H9 (cell line): ENCODE measurements at regions not wholly inside any gene's neighbourhood (a gene's known extent, or its start where the extent isn't known, plus 50 kb on each side); places are given as distances from the start of the nearest gene placed in this dataset.

Experiments used
- DNase-seq: peaks from one replicate; pipeline ENCODE4 v3.0.0-alpha.2; 2017
- H2AFZ ChIP-seq: one replicate; pipeline ENCODE4 v1.6.1; 2013; ENCODE audit warnings: mild to moderate bottlenecking, low read length, control low read depth, moderate library complexity
- H2AK5ac ChIP-seq: 2 replicates; pipeline ENCODE4 v1.6.1; 2013; ENCODE audit warnings: low read length, control low read depth, mixed read lengths; ENCODE audit not compliant: insufficient read length
- H2BK120ac ChIP-seq: one replicate; pipeline ENCODE4 v1.6.1; 2013; ENCODE audit warnings: low read depth, mild to moderate bottlenecking, low read length, control low read depth, inconsistent platforms; ENCODE audit not compliant: poor library complexity, severe bottlenecking
- H2BK12ac ChIP-seq: 2 replicates; pipeline ENCODE4 v1.6.1; 2013; ENCODE audit warnings: low read length, control low read depth, mixed read lengths, low read depth; ENCODE audit not compliant: insufficient read length
- H2BK15ac ChIP-seq: 2 replicates; pipeline ENCODE4 v1.6.1; 2013; ENCODE audit warnings: low read depth, low read length, control low read depth
- H2BK20ac ChIP-seq: one replicate; pipeline ENCODE4 v1.6.1; 2013; ENCODE audit warnings: low read depth, mild to moderate bottlenecking, low read length, control low read depth, inconsistent platforms; ENCODE audit not compliant: poor library complexity, severe bottlenecking
- H2BK5ac ChIP-seq: 2 replicates; pipeline ENCODE4 v1.6.1; 2013; ENCODE audit warnings: low read length, control low read depth, mixed read lengths; ENCODE audit not compliant: insufficient read length
- H3K14ac ChIP-seq: 2 replicates; pipeline ENCODE4 v1.6.1; 2013; ENCODE audit warnings: low read length, control low read depth; ENCODE audit not compliant: insufficient read depth
- H3K18ac ChIP-seq: 2 replicates; pipeline ENCODE4 v1.6.1; 2013; ENCODE audit warnings: low read depth, mild to moderate bottlenecking, mixed read lengths, low read length, control low read depth; ENCODE audit not compliant: insufficient read length
- H3K23ac ChIP-seq: 2 replicates; pipeline ENCODE4 v1.6.1; 2013; ENCODE audit warnings: low read length, control low read depth, mixed read lengths, low read depth; ENCODE audit not compliant: insufficient read length
- H3K23me2 ChIP-seq: 2 replicates; pipeline ENCODE4 v1.6.1; 2013; ENCODE audit warnings: low read depth, mild to moderate bottlenecking, mixed read lengths, low read length, control low read depth; ENCODE audit not compliant: insufficient read length, poor library complexity, severe bottlenecking
- H3K27ac ChIP-seq: 2 replicates; pipeline ENCODE4 v1.5.1; 2013; ENCODE audit warnings: low read length, control low read depth, mixed read lengths, low read depth; ENCODE audit not compliant: insufficient read length
- H3K27me3 ChIP-seq: 2 replicates; pipeline ENCODE4 v1.6.1; 2013; ENCODE audit warnings: low read length, control low read depth, inconsistent platforms; ENCODE audit not compliant: insufficient read depth
- H3K4ac ChIP-seq: 2 replicates; pipeline ENCODE4 v1.6.1; 2013; ENCODE audit warnings: low read depth, mild to moderate bottlenecking, control low read depth, inconsistent platforms, low read length, moderate library complexity
- H3K4me1 ChIP-seq: 2 replicates; pipeline ENCODE4 v1.6.1; 2013; ENCODE audit warnings: low read length, control low read depth, inconsistent platforms; ENCODE audit not compliant: insufficient read depth
- H3K4me2 ChIP-seq: 2 replicates; pipeline ENCODE4 v1.6.1; 2013; ENCODE audit warnings: low read length, control low read depth, mixed read lengths; ENCODE audit not compliant: insufficient read length, insufficient read depth
- H3K56ac ChIP-seq: 2 replicates; pipeline ENCODE4 v1.6.1; 2013; ENCODE audit warnings: low read depth, mild to moderate bottlenecking, mixed read lengths, low read length, control low read depth; ENCODE audit not compliant: insufficient read length
- H3K79me1 ChIP-seq: 2 replicates; pipeline ENCODE4 v1.6.1; 2013; ENCODE audit warnings: low read depth, mild to moderate bottlenecking, moderate library complexity, low read length, control low read depth, inconsistent platforms; ENCODE audit not compliant: insufficient read depth, poor library complexity, severe bottlenecking
- H3K79me2 ChIP-seq: 2 replicates; pipeline ENCODE4 v1.6.1; 2013; ENCODE audit warnings: low read length, control low read depth, inconsistent platforms; ENCODE audit not compliant: insufficient read depth
- H3K9ac ChIP-seq: 2 replicates; pipeline ENCODE4 v1.6.1; 2013; ENCODE audit warnings: low read length, control low read depth, mixed read lengths; ENCODE audit not compliant: insufficient read length; ENCODE audit errors: extremely low read depth
- H3K9me3 ChIP-seq: one replicate; pipeline ENCODE4 v1.6.1; 2013; ENCODE audit warnings: low read depth, low read length, inconsistent platforms; ENCODE audit not compliant: control insufficient read depth
- H3T11ph ChIP-seq: one replicate; pipeline ENCODE4 v1.6.1; 2013; ENCODE audit warnings: mild to moderate bottlenecking, low read length, control low read depth, inconsistent platforms
- H4K20me1 ChIP-seq: one replicate; pipeline ENCODE4 v1.6.1; 2013; ENCODE audit not compliant: control insufficient read depth, insufficient read length, insufficient read depth
- H4K5ac ChIP-seq: 2 replicates; pipeline ENCODE4 v1.6.1; 2013; ENCODE audit warnings: low read depth, mild to moderate bottlenecking, mixed read lengths, low read length, control low read depth; ENCODE audit not compliant: insufficient read length
- H4K8ac ChIP-seq: replicated peaks from 2 replicates; pipeline ENCODE4 v1.6.1; 2013; ENCODE audit warnings: low read length, control low read depth, mixed read lengths, low read depth; ENCODE audit not compliant: insufficient read length
- H4K91ac ChIP-seq: 2 replicates; pipeline ENCODE4 v1.6.1; 2013; ENCODE audit warnings: low read depth, mild to moderate bottlenecking, moderate library complexity, mixed read lengths, low read length, control low read depth; ENCODE audit not compliant: insufficient read length
- H3K27ac Mint-ChIP-seq, 3 experiments: 2 replicates in 2 of 3; 3 replicates in 1 of 3; pipeline ENCODE4 v1.8.0; 2020 to 2021; ENCODE audit warnings: mixed read lengths in 3 of 3, mild to moderate bottlenecking in 1 of 3, moderate library complexity in 1 of 3
- H3K27me3 Mint-ChIP-seq: 2 replicates; pipeline ENCODE4 v1.8.0; 2021; ENCODE audit warnings: low read depth, mild to moderate bottlenecking, moderate library complexity, mixed read lengths
- H3K36me3 Mint-ChIP-seq, 3 experiments: 2 replicates in 2 of 3; 3 replicates in 1 of 3; pipeline ENCODE4 v1.8.0; 2020 to 2021; ENCODE audit warnings: low read depth in 3 of 3, mixed read lengths in 3 of 3; ENCODE audit not compliant: insufficient read depth in 1 of 3
- H3K4me1 Mint-ChIP-seq, 2 experiments: 2 replicates each; pipeline ENCODE4 v1.8.0; 2020; ENCODE audit warnings: mixed read lengths in 2 of 2
- H3K4me3 Mint-ChIP-seq, 2 experiments: 2 replicates in 1 of 2; 3 replicates in 1 of 2; pipeline ENCODE4 v1.8.0; 2020 to 2021; ENCODE audit warnings: mild to moderate bottlenecking in 2 of 2, mixed read lengths in 2 of 2, moderate library complexity in 1 of 2
- H3K9me3 Mint-ChIP-seq, 2 experiments: 2 replicates in 1 of 2; 3 replicates in 1 of 2; pipeline ENCODE4 v1.8.0; 2020; ENCODE audit warnings: mild to moderate bottlenecking in 2 of 2, mixed read lengths in 2 of 2, moderate library complexity in 1 of 2
- WGBS: extraction: QIAGEN DNeasy Blood & Tissue Kit; methylation state at CpG from one replicate; pipeline ENCODE4 v1.1.7; 2013; ENCODE audit warnings: missing lambda C conversion rate, low lambda C conversion rate, mixed read lengths; ENCODE audit not compliant: insufficient read length; ENCODE audit errors: extremely low coverage; 5-methylcytosine and 5-hydroxymethylcytosine counted together
- TF ChIP-seq, protein P1 (sequence below): fragments of 200-600 bp; sonication (generic); conservative IDR thresholded peaks from 3 replicates; pipeline ENCODE4 v1.8.0; 2021; ENCODE audit warnings: antibody characterized with exemption, mild to moderate bottlenecking

DNA sequence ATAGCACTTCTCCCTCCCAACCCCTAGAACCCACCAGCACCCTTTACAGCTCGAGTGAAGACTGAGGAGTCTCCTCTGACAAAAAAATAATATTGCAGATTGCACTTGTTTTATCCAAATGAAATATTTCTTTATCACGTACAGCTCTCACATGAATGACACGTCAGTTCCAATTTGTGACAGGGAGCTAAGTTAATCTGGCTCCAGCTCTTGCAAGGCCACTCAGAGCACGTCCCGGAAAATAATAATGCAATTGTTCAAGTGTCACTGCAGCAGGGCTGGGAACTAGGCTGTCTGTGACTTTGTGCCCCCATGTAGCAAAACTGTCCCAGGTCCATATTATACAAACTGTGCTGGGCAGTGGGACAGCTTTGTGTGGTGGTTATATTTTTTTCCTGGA lies 539.6 kb downstream of the VRK1 start:
- Histone ChIP-seq H3K27ac (no peak overlapping the region), H2AK5ac (no peak overlapping the region), H2BK20ac (no peak overlapping the region), H3K79me1 (no peaks in the 10 kb centered on the region), H2BK12ac (no peak overlapping the region), H3K56ac (no peak overlapping the region), H2BK15ac (no peak overlapping the region), H3K9me3 (no peaks in the 10 kb centered on the region), H2BK5ac (no peak overlapping the region), H4K8ac (no peak overlapping the region), H3K79me2 (no peaks in the 10 kb centered on the region), H3T11ph (no peak overlapping the region), H3K9ac (no peak overlapping the region), H3K27me3 (no peaks in the 10 kb centered on the region), H3K4me2 (no peak overlapping the region), H3K23me2 (no peaks in the 10 kb centered on the region), H3K14ac (no peak overlapping the region), H2AFZ (no peak overlapping the region), H4K91ac (no peak overlapping the region), H3K23ac (no peak overlapping the region), H3K18ac (no peak overlapping the region), H3K4me1 (no peaks in the 10 kb centered on the region), H2BK120ac (no peak overlapping the region), H3K4ac (no peak overlapping the region), H4K5ac (no peak overlapping the region), H4K20me1 (no peaks in the 10 kb centered on the region)
- DNase-seq: no peak
- Mint-ChIP-seq H3K4me1 (peaks cover 0 to 4% of the 10 kb centered on the region in 2 experiments; a peak in 2 of 4 replicates), H3K27ac (no peak overlapping the region), H3K27me3 (no peaks in the 10 kb centered on the region; the same call in 1 of the 2 replicates), H3K9me3 (peaks cover 22 to 35% of the 10 kb centered on the region in 2 experiments), H3K4me3 (no peak overlapping the region), H3K36me3 (peaks cover 11 to 28% (median 18%) of the 10 kb centered on the region in 3 experiments)
- TF ChIP-seq, protein P1, sequence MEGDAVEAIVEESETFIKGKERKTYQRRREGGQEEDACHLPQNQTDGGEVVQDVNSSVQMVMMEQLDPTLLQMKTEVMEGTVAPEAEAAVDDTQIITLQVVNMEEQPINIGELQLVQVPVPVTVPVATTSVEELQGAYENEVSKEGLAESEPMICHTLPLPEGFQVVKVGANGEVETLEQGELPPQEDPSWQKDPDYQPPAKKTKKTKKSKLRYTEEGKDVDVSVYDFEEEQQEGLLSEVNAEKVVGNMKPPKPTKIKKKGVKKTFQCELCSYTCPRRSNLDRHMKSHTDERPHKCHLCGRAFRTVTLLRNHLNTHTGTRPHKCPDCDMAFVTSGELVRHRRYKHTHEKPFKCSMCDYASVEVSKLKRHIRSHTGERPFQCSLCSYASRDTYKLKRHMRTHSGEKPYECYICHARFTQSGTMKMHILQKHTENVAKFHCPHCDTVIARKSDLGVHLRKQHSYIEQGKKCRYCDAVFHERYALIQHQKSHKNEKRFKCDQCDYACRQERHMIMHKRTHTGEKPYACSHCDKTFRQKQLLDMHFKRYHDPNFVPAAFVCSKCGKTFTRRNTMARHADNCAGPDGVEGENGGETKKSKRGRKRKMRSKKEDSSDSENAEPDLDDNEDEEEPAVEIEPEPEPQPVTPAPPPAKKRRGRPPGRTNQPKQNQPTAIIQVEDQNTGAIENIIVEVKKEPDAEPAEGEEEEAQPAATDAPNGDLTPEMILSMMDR: no peak
- no CpG with 5 or more reads among the region's 5 CpGs for WGBS
